ENCODE measurements at regions not wholly inside any gene's neighbourhood (a gene's known extent, or its start where the extent isn't known, plus 50 kb on each side); places are given as distances from the start of the nearest gene placed in this dataset.

GRCh38 chr5:116668390-116668789, 93.8 kb upstream of the SEMA6A start:
- no peak for TF ChIP-seq CTCF (IDR thresholded peaks at IDR 0.05)
- DNase-seq (no peak), ATAC-seq (no peak)
- no peaks in the 10 kb centered on the region for H3K27me3 ChIP-seq
- H3K9me3 ChIP-seq: no peaks in the 10 kb centered on the region
- H3K36me3 ChIP-seq: no peaks in the 10 kb centered on the region
- peaks cover 11% of the 10 kb centered on the region for H3K4me1 ChIP-seq
- intact Hi-C loops (cut with DNase I): no loop called here
- no peak overlapping the region for H3K4me3 ChIP-seq
- H3K27ac ChIP-seq: no peak overlapping the region

- Histone ChIP-seq H3K9me3 (no peaks in the 10 kb centered on the region), H3K27me3 (no peaks in the 10 kb centered on the region), H3K27ac (no peak overlapping the region), H3K36me3 (no peaks in the 10 kb centered on the region), H3K4me3 (no peak overlapping the region), H3K4me1 (peaks cover 11% of the 10 kb centered on the region)
- ATAC-seq: no peak
- TF ChIP-seq CTCF (IDR thresholded peaks at IDR 0.05): no peak
- intact Hi-C loops (cut with DNase I): no loop called here
- DNase-seq: no peak
Measured at GRCh38 chr5:116666901-116667300, 92.3 kb upstream of the SEMA6A start.

- intact Hi-C loops (cut with DNase I): no loop called here
- Histone ChIP-seq H3K27me3 (no peaks in the 10 kb centered on the region), H3K4me1 (peaks cover 8% of the 10 kb centered on the region), H3K4me3 (no peak overlapping the region), H3K27ac (no peak overlapping the region), H3K9me3 (peaks cover 4% of the 10 kb centered on the region), H3K36me3 (no peaks in the 10 kb centered on the region)
- DNase-seq (no peak), ATAC-seq (no peak)
- no peak for TF ChIP-seq CTCF (IDR thresholded peaks at IDR 0.05)
Measured at GRCh38 chr5:116664988-116665387, 90.4 kb upstream of the SEMA6A start.

- H3K4me1 ChIP-seq: no peaks in the 10 kb centered on the region
- intact Hi-C loops (cut with DNase I): no loop called here
- no peak overlapping the region for H3K27ac ChIP-seq
- no peak for DNase-seq
- no peak for ATAC-seq
- no peak for TF ChIP-seq CTCF (IDR thresholded peaks at IDR 0.05)
- no peaks in the 10 kb centered on the region for H3K36me3 ChIP-seq
- H3K4me3 ChIP-seq: no peak overlapping the region
- no peaks in the 10 kb centered on the region for H3K27me3 ChIP-seq
- H3K9me3 ChIP-seq: peaks cover 4% of the 10 kb centered on the region
Measured at GRCh38 chr5:116663081-116663480, 88.5 kb upstream of the SEMA6A start.

- DNase-seq: no peak
- ATAC-seq: no peak
- TF ChIP-seq CTCF (IDR thresholded peaks at IDR 0.05): no peak
- H3K9me3 ChIP-seq: peaks cover 4% of the 10 kb centered on the region
- H3K27me3 ChIP-seq: no peaks in the 10 kb centered on the region
- H3K4me1 ChIP-seq: no peaks in the 10 kb centered on the region
- no peak overlapping the region for H3K27ac ChIP-seq
- intact Hi-C loops (cut with DNase I): no loop called here
- H3K36me3 ChIP-seq: no peaks in the 10 kb centered on the region
- H3K4me3 ChIP-seq: no peak overlapping the region
Measured at GRCh38 chr5:116661419-116661818, 86.8 kb upstream of the SEMA6A start.

- TF ChIP-seq CTCF (IDR thresholded peaks at IDR 0.05): no peak
- Histone ChIP-seq H3K27me3 (no peaks in the 10 kb centered on the region), H3K36me3 (no peaks in the 10 kb centered on the region), H3K9me3 (peaks cover 4% of the 10 kb centered on the region), H3K4me1 (no peaks in the 10 kb centered on the region), H3K4me3 (no peak overlapping the region), H3K27ac (no peak overlapping the region)
- intact Hi-C loops (cut with DNase I): no loop called here
- DNase-seq (no peak), ATAC-seq (no peak)
Measured at GRCh38 chr5:116660929-116661328, 86.3 kb upstream of the SEMA6A start.
